ENCODE measurements at regions not wholly inside any gene's neighbourhood (a gene's known extent, or its start where the extent isn't known, plus 50 kb on each side); places are given as distances from the start of the nearest gene placed in this dataset.

GRCh38 chr5:173538654-173539053 lies 77.8 kb downstream of the BOD1 start:
- Histone ChIP-seq H4K8ac (ENCODE audit: extremely low read depth, insufficient read depth, low read length) (no peak overlapping the region), H3K4ac (replicated peaks; ENCODE audit: insufficient read length, low read depth, low read length) (no peak overlapping the region), H3K18ac (ENCODE audit: extremely low read depth, low read length) (no peak overlapping the region), H3K27ac (ENCODE audit: low read depth, low read length) (no peak overlapping the region), H4K5ac (ENCODE audit: insufficient read length, low read depth, low read length) (no peak overlapping the region), H3K4me1 (replicated peaks in 1 of 4; ENCODE audit: control insufficient read depth in 3 of 4, insufficient read depth in 4 of 4, low read length in 3 of 4) (no peaks in the 10 kb centered on the region), H3K27me3 (replicated peaks in 1 of 4; ENCODE audit: control insufficient read depth in 3 of 4, extremely low read depth in 1 of 4, insufficient read depth in 3 of 4, low read length in 3 of 4) (peaks cover 0 to 1% (median 0%) of the 10 kb centered on the region in 4 experiments; a peak in 2 of 7 replicates), H3K79me1 (ENCODE audit: low read depth, low read length) (no peaks in the 10 kb centered on the region), H2BK20ac (ENCODE audit: low read length) (no peak overlapping the region), H4K91ac (replicated peaks; ENCODE audit: insufficient read length, low read length) (no peak overlapping the region), H3K36me3 (ENCODE audit: control insufficient read depth in 2 of 4, insufficient read depth in 4 of 4, low read length in 3 of 4) (no peaks in the 10 kb centered on the region), H2BK5ac (ENCODE audit: low read depth, low read length) (no peak overlapping the region), H3K4me2 (ENCODE audit: insufficient read depth in 1 of 2, low read depth in 2 of 2, low read length in 2 of 2) (no peak overlapping the region), H2BK120ac (replicated peaks; ENCODE audit: low read depth, low read length) (no peak overlapping the region), H2BK12ac (ENCODE audit: low read depth, low read length) (no peak overlapping the region), H3K9ac (replicated peaks in 1 of 4; ENCODE audit: extremely low read depth in 1 of 4, low read depth in 3 of 4, low read length in 3 of 4) (no peak overlapping the region), H4K20me1 (replicated peaks in 1 of 2; ENCODE audit: control insufficient read depth in 1 of 2, insufficient read depth in 2 of 2, low read length in 2 of 2) (no peaks in the 10 kb centered on the region), H3K23me2 (ENCODE audit: low read depth, low read length) (0 out of 2 replicates have a peak, but pooled peaks cover 2% of the 10 kb centered on the region), H3K79me2 (ENCODE audit: control insufficient read depth in 1 of 2, insufficient read depth in 2 of 2, low read length in 2 of 2) (no peaks in the 10 kb centered on the region), H2AFZ (ENCODE audit: low read length) (no peak overlapping the region), H3K9me3 (ENCODE audit: insufficient read depth in 2 of 2, low read depth in 1 of 2, low read length in 1 of 2) (no peaks in the 10 kb centered on the region), H3K14ac (ENCODE audit: insufficient read length) (no peak overlapping the region), H3K23ac (ENCODE audit: insufficient read length) (no peak overlapping the region), H3K4me3 (ENCODE audit: extremely low read depth in 1 of 4, insufficient read depth in 2 of 4, low read depth in 3 of 4, low read length in 4 of 4) (no peak overlapping the region), H2BK15ac (ENCODE audit: low read length) (no peak overlapping the region), H2AK5ac (ENCODE audit: low read depth, low read length) (no peak overlapping the region), H3K56ac (replicated peaks; ENCODE audit: insufficient read length, low read depth, low read length) (no peak overlapping the region)
- WGBS, 2 experiments (ENCODE audit: extremely low coverage in 1 of 2, insufficient coverage in 1 of 2, insufficient read length in 1 of 2, insufficient replicate concordance in 2 of 2, low coverage in 1 of 2, low lambda C conversion rate in 2 of 2, missing lambda C conversion rate in 1 of 2), result 65% methylated on average over 1 of the region's 1 CpG; no CpG with 5 or more reads in 1 of the 2 experiments
- ChIA-PET POLR2A (ENCODE audit: partially characterized antibody) (interaction anchor here (0.6 kb wide), 1 partner anchor 63 kb away, joined by 3 read pairs; no protein-coding TSS in a partner anchor), CTCF (ENCODE audit: partially characterized antibody) (interaction anchor here (0.6 to 0.7 kb wide), 2 partner anchors 9 to 988 kb away, joined by 3 to 4 read pairs; no protein-coding TSS in a partner anchor)
- no peak for FAIRE-seq
- no peak for DNase-seq (ENCODE audit: low read depth in 1 of 2, low spot score in 2 of 2)
- no peak for TF ChIP-seq POLR2A (IDR thresholded peaks at IDR 0.05; ENCODE audit: control extremely low read depth in 1 of 2, low read depth in 2 of 2, low read length in 2 of 2)
- no peak for TF ChIP-seq CBX5 (IDR thresholded peaks at IDR 0.05; ENCODE audit: low read depth, low read length)
- no peak for TF ChIP-seq CTBP2 (IDR thresholded peaks at IDR 0.05; ENCODE audit: borderline replicate concordance, insufficient read depth, insufficient read length, low read length)
- TF ChIP-seq SUZ12 (IDR thresholded peaks at IDR 0.05; ENCODE audit: low read length), result no peak
- no peak for TF ChIP-seq TAF1 (IDR thresholded peaks at IDR 0.05; ENCODE audit: low read depth, low read length)
- TF ChIP-seq TAF7 (optimal IDR thresholded peaks at IDR 0.05; ENCODE audit: borderline replicate concordance, low read depth, low read length), result no peak
- no peak for TF ChIP-seq NANOG (IDR thresholded peaks at IDR 0.05; ENCODE audit: insufficient read depth, low read depth, low read length, poor library complexity, severe bottlenecking)
- TF ChIP-seq CREB1 (IDR thresholded peaks at IDR 0.05), result no peak
- no peak for TF ChIP-seq CEBPB (IDR thresholded peaks at IDR 0.05; ENCODE audit: low read depth, low read length)
- TF ChIP-seq SAP30 (IDR thresholded peaks at IDR 0.05; ENCODE audit: insufficient read depth, insufficient replicate concordance, low read length), result no peak
- no peak for TF ChIP-seq BCL11A (IDR thresholded peaks at IDR 0.05; ENCODE audit: low read depth in 2 of 2, low read length in 2 of 2)
- TF ChIP-seq CTCF (IDR thresholded peaks at IDR 0.05; ENCODE audit: control extremely low read depth in 1 of 3, insufficient read depth in 1 of 3, low read depth in 1 of 3, low read length in 3 of 3), result no peak
- no peak for TF ChIP-seq TEAD4 (IDR thresholded peaks at IDR 0.05; ENCODE audit: low read depth, low read length)

All from H1 (cell line).